T-helper 1 cell treated with Interleukin-12 subunit alpha and Interleukin-12 subunit beta and Interleukin-4 antibody, amounts not matched to agents 30 μg/mL and 1 μg/mL, for 36 hours (primary cell): ENCODE measurements at regions not wholly inside any gene's neighbourhood (a gene's known extent, or its start where the extent isn't known, plus 50 kb on each side); places are given as distances from the start of the nearest gene placed in this dataset.

Experiments
- H3K27ac Mint-ChIP-seq: one replicate; pipeline ENCODE4 v1.8.0; 2021; ENCODE audit warnings: mild to moderate bottlenecking, mixed read lengths
- H3K27me3 Mint-ChIP-seq: one replicate; pipeline ENCODE4 v1.8.0; 2021; ENCODE audit warnings: low read depth, mixed read lengths
- H3K36me3 Mint-ChIP-seq: one replicate; pipeline ENCODE4 v1.8.0; 2021; ENCODE audit warnings: low read depth, mixed read lengths
- H3K4me1 Mint-ChIP-seq: one replicate; pipeline ENCODE4 v1.8.0; 2021; ENCODE audit warnings: low read depth, mixed read lengths
- H3K4me3 Mint-ChIP-seq: one replicate; pipeline ENCODE4 v1.8.0; 2021; ENCODE audit warnings: mild to moderate bottlenecking, moderate library complexity, mixed read lengths
- H3K9me3 Mint-ChIP-seq: one replicate; pipeline ENCODE4 v1.8.0; 2021; ENCODE audit warnings: mixed read lengths

GRCh38 chr7:17651863-17652385 is 288.4 kb downstream of the SNX13 start:
- H3K36me3 Mint-ChIP-seq, result no peaks in the 10 kb centered on the region
- H3K9me3 Mint-ChIP-seq, result no peaks in the 10 kb centered on the region
- H3K27ac Mint-ChIP-seq, result no peak overlapping the region
- H3K4me1 Mint-ChIP-seq, result no peaks in the 10 kb centered on the region
- H3K4me3 Mint-ChIP-seq, result no peak overlapping the region
- H3K27me3 Mint-ChIP-seq, result peaks cover 5% of the 10 kb centered on the region

GRCh38 chr7:17654940-17655339 is 285.4 kb downstream of the SNX13 start:
- H3K4me3 Mint-ChIP-seq, result no peak overlapping the region
- no peaks in the 10 kb centered on the region for H3K9me3 Mint-ChIP-seq
- no peaks in the 10 kb centered on the region for H3K36me3 Mint-ChIP-seq
- H3K4me1 Mint-ChIP-seq, result no peaks in the 10 kb centered on the region
- H3K27ac Mint-ChIP-seq, result no peak overlapping the region
- no peaks in the 10 kb centered on the region for H3K27me3 Mint-ChIP-seq

GRCh38 chr7:17659126-17659525 is 281.2 kb downstream of the SNX13 start:
- no peak overlapping the region for H3K4me3 Mint-ChIP-seq
- no peak overlapping the region for H3K27ac Mint-ChIP-seq
- no peaks in the 10 kb centered on the region for H3K4me1 Mint-ChIP-seq
- H3K9me3 Mint-ChIP-seq, result no peaks in the 10 kb centered on the region
- no peaks in the 10 kb centered on the region for H3K27me3 Mint-ChIP-seq
- no peaks in the 10 kb centered on the region for H3K36me3 Mint-ChIP-seq

GRCh38 chr7:17660116-17660515 is 280.2 kb downstream of the SNX13 start:
- H3K9me3 Mint-ChIP-seq, result no peaks in the 10 kb centered on the region
- no peaks in the 10 kb centered on the region for H3K27me3 Mint-ChIP-seq
- H3K27ac Mint-ChIP-seq, result no peak overlapping the region
- H3K36me3 Mint-ChIP-seq, result no peaks in the 10 kb centered on the region
- H3K4me1 Mint-ChIP-seq, result no peaks in the 10 kb centered on the region
- H3K4me3 Mint-ChIP-seq, result no peak overlapping the region

- Mint-ChIP-seq H3K27ac (no peak overlapping the region), H3K36me3 (no peaks in the 10 kb centered on the region), H3K4me3 (no peak overlapping the region), H3K27me3 (no peaks in the 10 kb centered on the region), H3K4me1 (no peaks in the 10 kb centered on the region), H3K9me3 (no peaks in the 10 kb centered on the region)
Measured at GRCh38 chr7:17661982-17662585, 278.2 kb downstream of the SNX13 start.

GRCh38 chr7:17663061-17663675 is 277.1 kb downstream of the SNX13 start:
- no peaks in the 10 kb centered on the region for H3K27me3 Mint-ChIP-seq
- no peaks in the 10 kb centered on the region for H3K4me1 Mint-ChIP-seq
- H3K27ac Mint-ChIP-seq, result no peak overlapping the region
- no peaks in the 10 kb centered on the region for H3K9me3 Mint-ChIP-seq
- no peak overlapping the region for H3K4me3 Mint-ChIP-seq
- H3K36me3 Mint-ChIP-seq, result no peaks in the 10 kb centered on the region

- no peaks in the 10 kb centered on the region for H3K4me1 Mint-ChIP-seq
- H3K27me3 Mint-ChIP-seq, result peaks cover 5% of the 10 kb centered on the region
- no peaks in the 10 kb centered on the region for H3K36me3 Mint-ChIP-seq
- H3K9me3 Mint-ChIP-seq, result no peaks in the 10 kb centered on the region
- no peak overlapping the region for H3K4me3 Mint-ChIP-seq
- H3K27ac Mint-ChIP-seq, result no peak overlapping the region
Measured at GRCh38 chr7:17665029-17665428, 275.3 kb downstream of the SNX13 start.

GRCh38 chr7:17668122-17668521 is 272.2 kb downstream of the SNX13 start:
- H3K27me3 Mint-ChIP-seq, result peaks cover 6% of the 10 kb centered on the region
- no peaks in the 10 kb centered on the region for H3K9me3 Mint-ChIP-seq
- H3K27ac Mint-ChIP-seq, result no peak overlapping the region
- no peaks in the 10 kb centered on the region for H3K4me1 Mint-ChIP-seq
- H3K36me3 Mint-ChIP-seq, result no peaks in the 10 kb centered on the region
- H3K4me3 Mint-ChIP-seq, result no peak overlapping the region

GRCh38 chr7:17669204-17669603 is 271.1 kb downstream of the SNX13 start:
- H3K4me1 Mint-ChIP-seq, result no peaks in the 10 kb centered on the region
- H3K4me3 Mint-ChIP-seq, result no peak overlapping the region
- H3K9me3 Mint-ChIP-seq, result no peaks in the 10 kb centered on the region
- H3K27me3 Mint-ChIP-seq, result peaks cover 8% of the 10 kb centered on the region
- no peak overlapping the region for H3K27ac Mint-ChIP-seq
- H3K36me3 Mint-ChIP-seq, result no peaks in the 10 kb centered on the region

- Mint-ChIP-seq H3K9me3 (no peaks in the 10 kb centered on the region), H3K36me3 (no peaks in the 10 kb centered on the region), H3K27ac (no peak overlapping the region), H3K4me3 (no peak overlapping the region), H3K27me3 (peaks cover 10% of the 10 kb centered on the region), H3K4me1 (no peaks in the 10 kb centered on the region)
Measured at GRCh38 chr7:17671956-17672355, 268.3 kb downstream of the SNX13 start.

- Mint-ChIP-seq H3K4me3 (no peak overlapping the region), H3K27ac (no peak overlapping the region), H3K4me1 (no peaks in the 10 kb centered on the region), H3K9me3 (no peaks in the 10 kb centered on the region), H3K36me3 (no peaks in the 10 kb centered on the region), H3K27me3 (peaks cover 10% of the 10 kb centered on the region)
Measured at GRCh38 chr7:17672783-17673182, 267.5 kb downstream of the SNX13 start.

- no peaks in the 10 kb centered on the region for H3K4me1 Mint-ChIP-seq
- H3K27me3 Mint-ChIP-seq, result peaks cover 7% of the 10 kb centered on the region
- no peaks in the 10 kb centered on the region for H3K36me3 Mint-ChIP-seq
- H3K27ac Mint-ChIP-seq, result no peak overlapping the region
- no peaks in the 10 kb centered on the region for H3K9me3 Mint-ChIP-seq
- no peak overlapping the region for H3K4me3 Mint-ChIP-seq
Measured at GRCh38 chr7:17674166-17674942, 265.9 kb downstream of the SNX13 start.

GRCh38 chr7:17674943-17675608 is 265.2 kb downstream of the SNX13 start:
- no peak overlapping the region for H3K27ac Mint-ChIP-seq
- peaks cover 4% of the 10 kb centered on the region for H3K27me3 Mint-ChIP-seq
- H3K4me3 Mint-ChIP-seq, result no peak overlapping the region
- H3K4me1 Mint-ChIP-seq, result no peaks in the 10 kb centered on the region
- H3K9me3 Mint-ChIP-seq, result no peaks in the 10 kb centered on the region
- no peaks in the 10 kb centered on the region for H3K36me3 Mint-ChIP-seq

GRCh38 chr7:17677408-17677807 is 262.9 kb downstream of the SNX13 start:
- Mint-ChIP-seq H3K4me3 (no peak overlapping the region), H3K9me3 (no peaks in the 10 kb centered on the region), H3K36me3 (no peaks in the 10 kb centered on the region), H3K27ac (no peak overlapping the region), H3K4me1 (no peaks in the 10 kb centered on the region), H3K27me3 (peaks cover 4% of the 10 kb centered on the region)
